Epidermal melanocyte (primary cell): ENCODE measurements at regions not wholly inside any gene's neighbourhood (a gene's known extent, or its start where the extent isn't known, plus 50 kb on each side); places are given as distances from the start of the nearest gene placed in this dataset.
"Not testable (repeated sequence)": the region's sequence is repeated elsewhere in the genome, so short reads cannot be mapped to it uniquely, and the experiment has no call there.

Experiments used
- DNase-seq: peaks from one replicate; pipeline ENCODE4 v3.0.0; 2011; ENCODE audit warnings: low spot score; ENCODE audit not compliant: insufficient read length

DNA sequence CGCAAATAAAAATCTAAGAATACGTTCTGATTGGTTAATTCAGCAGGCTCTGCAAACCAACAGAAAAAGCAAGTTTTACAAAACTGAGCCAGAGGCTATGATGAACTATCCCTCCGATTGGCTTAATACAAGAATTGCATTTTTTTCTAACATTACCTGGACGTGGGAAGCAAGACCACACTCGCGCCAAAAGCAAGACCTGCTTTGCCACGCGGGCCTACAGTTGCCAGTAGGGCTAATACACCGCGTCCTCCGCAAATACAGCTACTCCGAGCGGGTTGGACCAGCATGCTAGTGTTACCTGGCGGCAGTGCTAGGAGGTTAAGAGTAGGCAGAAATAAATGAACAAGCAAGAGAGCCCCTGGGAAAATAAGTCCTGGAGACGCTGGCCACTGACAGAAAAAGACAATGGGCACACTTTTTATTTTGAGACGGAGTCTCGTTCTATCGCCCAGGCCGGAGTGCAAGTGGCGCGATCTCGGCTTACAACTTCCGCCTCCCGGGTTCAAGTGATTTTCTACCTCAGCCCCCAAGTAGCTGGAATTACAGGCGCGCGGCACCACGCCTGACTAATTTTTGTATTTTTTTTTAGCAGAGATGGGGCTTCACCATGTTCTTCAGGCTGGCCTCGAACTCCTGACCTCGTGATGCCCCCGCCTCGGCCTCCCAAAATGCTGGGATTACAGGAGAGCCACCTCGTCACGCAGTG, 131.9 kb upstream of the BTN3A2 start:
- no peak for DNase-seq

GRCh38 chr6:26233649-26234420, 131.2 kb upstream of the BTN3A2 start:
- DNase-seq, result no peak

- no peak for DNase-seq
These were observed 130.3 kb upstream of the BTN3A2 start for GRCh38 chr6:26234421-26235301.

DNA sequence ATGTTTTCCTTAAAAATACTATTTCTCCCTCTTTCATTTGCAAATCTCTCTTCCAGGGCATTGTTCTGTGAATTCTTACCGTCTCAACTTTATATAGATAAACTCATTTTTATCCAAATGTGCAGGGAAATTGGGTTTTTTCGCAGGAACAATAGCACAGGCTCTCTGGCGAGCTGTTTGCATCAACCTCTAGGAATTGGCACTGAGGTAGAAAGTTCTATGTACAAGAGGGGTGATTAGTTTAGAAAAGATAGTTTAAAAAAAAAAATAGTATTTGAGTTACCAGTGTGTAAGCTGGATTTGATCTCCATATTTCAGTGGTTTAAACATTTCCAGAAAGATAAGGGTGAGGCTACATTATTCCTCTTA, 129.7 kb upstream of the BTN3A2 start:
- no peak for DNase-seq

DNA sequence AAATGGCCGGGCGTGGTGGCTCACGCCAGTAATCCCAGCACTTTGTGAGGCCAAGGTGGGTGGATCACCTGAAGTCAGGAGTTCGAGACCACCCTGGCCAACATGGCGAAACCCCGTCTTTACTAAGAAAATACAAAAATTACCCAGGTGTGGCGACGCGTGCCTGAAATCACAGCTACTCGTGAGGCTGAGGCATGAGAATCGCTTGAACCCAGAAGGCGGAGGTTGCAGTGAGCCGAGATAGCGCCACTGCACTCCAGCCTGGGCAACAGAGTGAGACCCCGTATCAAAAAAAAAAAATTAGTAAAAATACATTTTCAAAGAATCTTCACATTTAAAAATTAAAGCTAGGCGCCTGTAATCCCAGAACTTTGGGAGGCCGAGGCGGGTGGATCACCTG, 125.6 kb upstream of the BTN3A2 start:
- not testable (repeated sequence) for DNase-seq

DNA sequence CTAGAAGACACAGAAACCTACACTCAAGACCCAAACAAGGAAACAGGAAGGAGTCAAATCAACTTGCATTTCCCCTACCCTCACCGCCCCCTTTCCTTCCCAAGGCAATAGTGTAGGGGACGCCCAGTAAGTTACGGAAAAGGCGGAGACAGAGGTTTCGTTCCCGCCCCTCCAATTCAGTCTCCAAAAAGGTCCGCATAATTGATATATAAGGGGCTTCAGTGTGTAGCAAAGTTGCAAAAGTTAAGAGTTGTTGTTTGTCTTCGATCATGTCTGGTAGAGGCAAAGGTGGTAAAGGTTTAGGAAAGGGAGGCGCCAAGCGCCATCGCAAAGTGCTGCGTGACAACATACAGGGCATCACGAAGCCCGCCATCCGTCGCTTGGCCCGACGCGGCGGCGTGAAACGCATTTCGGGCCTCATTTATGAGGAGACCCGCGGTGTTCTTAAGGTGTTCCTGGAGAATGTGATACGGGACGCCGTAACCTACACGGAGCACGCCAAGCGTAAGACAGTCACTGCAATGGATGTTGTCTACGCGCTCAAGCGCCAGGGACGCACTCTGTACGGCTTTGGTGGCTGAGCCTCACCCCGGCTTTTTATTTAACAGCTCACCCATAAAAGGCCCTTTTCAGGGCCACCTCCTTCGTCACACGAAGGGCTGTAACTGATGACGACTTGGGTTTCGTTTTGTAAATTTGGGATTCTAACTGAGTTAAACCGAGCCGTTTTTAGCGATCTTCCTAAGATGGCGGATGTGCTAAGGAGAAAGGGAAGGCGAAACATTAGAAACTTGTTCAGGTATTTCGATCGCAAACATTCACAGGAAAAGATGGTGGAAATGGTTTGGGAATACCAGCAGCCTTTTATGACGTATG, 124.6 kb upstream of the BTN3A2 start:
- peak; percentile 72 for DNase-seq

- DNase-seq, result no peak
These were observed 123.7 kb upstream of the BTN3A2 start for GRCh38 chr6:26241033-26241895.

DNA sequence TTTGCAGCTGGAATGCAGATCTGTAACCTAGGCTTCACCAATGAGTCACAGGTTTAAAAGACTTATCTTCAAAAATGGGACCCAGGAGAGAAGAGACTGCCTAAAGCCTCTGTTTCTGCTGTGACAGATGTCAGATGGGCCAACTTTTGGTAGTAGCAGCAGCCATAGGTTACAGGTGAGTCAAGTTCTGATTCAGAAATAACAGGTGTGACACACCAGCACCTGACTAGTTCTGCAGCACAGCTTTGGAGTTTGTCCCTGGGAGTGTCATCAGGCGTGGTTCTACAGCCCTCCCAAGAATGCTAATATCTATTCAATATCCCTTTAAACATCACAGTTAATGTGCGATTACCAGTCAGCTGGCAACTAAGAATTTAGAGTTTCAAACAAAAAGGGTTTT, 121.9 kb upstream of the BTN3A2 start:
- no peak for DNase-seq

DNA sequence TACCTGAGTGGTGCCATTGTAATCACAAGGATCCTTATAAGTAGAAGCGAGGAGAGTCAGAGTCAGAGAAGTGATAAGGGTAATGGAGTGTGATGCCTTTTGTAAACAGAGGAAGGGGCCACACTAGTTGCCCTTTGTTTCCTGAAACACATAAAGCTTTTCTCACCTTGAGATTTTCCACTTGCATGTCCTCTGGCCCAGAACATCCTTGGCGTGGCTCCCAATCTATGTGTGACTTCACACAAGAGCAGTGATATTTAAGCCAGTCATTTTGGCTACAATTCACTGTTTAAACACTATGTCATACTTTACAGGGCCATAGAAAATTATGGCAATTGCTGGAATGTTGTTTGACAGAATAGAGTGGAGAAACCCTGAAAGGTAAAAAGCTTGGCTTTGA, 121.2 kb upstream of the BTN3A2 start:
- no peak for DNase-seq

- no peak for DNase-seq
These were observed 118.9 kb upstream of the BTN3A2 start for GRCh38 chr6:26246058-26246457.

DNA sequence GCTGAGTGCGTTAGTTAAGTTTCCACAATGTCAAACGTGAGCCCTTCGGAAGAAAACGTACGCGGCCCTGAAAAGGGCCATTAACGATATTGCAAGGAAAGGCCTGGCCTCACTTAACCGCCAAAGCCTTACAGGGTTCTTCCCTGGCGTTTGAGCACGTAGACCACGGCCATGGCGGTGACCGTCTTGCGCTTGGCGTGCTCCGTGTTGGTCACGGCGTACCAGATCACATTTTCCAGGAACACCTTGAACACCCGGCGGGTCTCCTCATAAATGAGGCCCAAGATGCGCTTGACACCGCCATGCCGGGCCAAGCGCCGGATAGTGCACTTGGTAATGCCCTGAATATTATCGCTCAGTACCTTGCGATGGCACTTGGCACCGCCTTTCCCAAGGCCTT, 118.4 kb upstream of the BTN3A2 start:
- no peak for DNase-seq

- DNase-seq, result no peak
These were observed 115.4 kb upstream of the BTN3A2 start for GRCh38 chr6:26249707-26249956.

- DNase-seq, result no peak
These were observed 114.9 kb upstream of the BTN3A2 start for GRCh38 chr6:26249957-26250697.

DNA sequence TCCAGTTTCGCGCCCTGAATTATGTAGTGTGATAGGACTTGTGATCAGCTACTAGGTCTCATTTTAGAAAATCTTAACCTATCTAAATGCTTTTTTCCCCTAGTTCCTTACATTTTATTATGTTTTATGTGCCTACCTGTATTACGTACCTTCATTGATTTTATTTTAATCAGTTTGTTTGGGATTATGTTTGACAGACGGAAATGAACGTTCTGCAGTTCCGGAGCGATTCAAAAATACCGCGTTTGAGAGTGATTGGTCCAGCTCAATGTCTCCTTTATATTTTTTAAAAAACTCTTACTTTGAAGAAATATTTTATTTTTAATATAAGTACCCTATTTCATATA, 114.3 kb upstream of the BTN3A2 start:
- DNase-seq, result no peak

DNA sequence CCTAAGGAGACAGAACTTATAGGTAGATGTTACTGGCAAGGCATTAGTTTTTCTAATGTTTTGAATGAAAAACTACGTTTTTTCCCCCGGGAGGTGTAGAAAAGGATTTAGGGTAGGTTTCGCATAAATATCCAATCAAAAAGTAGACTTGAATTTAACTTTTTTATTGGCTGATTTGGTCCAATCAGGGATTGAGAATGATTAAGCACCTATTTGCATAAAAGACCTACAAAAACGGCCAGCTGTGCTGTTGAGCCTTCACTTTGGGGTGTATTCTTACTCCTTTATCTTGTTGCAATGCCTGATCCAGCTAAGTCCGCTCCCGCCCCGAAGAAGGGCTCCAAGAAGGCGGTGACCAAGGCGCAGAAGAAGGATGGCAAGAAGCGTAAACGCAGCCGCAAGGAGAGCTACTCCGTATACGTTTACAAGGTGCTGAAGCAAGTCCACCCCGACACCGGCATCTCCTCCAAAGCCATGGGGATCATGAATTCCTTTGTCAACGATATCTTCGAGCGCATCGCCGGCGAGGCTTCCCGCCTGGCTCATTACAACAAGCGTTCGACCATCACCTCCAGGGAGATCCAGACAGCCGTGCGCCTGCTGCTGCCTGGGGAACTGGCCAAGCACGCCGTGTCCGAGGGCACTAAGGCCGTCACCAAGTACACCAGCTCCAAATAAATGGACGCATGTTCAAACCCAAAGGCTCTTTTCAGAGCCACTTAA, 113.5 kb upstream of the BTN3A2 start:
- DNase-seq, result peak; percentile 56

GRCh38 chr6:26252077-26252472, 112.9 kb upstream of the BTN3A2 start:
- no peak for DNase-seq

DNA sequence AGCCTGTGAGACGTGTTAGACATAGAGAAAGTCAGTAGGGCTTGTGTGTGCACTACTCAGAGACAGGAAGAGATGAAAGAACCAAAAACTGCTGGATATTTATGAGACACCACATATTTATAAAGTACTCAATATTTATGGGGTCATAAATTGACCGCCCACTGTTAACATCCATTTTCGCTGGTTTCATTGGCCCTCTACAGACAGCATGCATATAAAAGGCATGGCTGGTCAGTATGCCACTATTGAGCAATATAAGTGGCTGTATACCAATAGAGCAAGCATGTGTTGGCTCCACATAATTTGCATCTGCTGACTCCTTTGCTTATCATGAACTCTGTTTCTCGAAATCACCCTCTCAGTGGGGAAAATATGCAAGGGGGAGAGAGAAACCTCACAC, 110.3 kb upstream of the BTN3A2 start:
- DNase-seq, result no peak

DNA sequence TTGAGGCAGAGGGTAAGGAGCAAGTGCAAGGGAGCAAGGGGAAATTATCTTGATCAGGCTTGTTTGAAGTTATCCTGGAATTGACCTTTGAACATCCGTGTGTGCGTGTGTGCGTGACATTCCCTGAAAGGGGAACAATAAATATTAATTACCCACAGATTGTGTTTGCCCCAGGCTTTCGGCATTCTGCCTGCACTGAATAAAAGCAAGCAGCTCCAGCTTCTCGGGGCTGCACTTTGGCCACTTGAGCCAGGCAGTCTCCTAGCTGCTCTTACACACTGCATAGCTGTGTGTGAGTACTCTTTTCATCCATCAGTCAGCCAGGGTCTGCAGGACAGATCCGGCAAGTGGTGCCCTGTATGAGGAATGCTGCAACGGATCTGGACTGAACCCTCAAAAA, 107.7 kb upstream of the BTN3A2 start:
- no peak for DNase-seq
